IMR-90 (cell line): ENCODE measurements at regions not wholly inside any gene's neighbourhood (a gene's known extent, or its start where the extent isn't known, plus 50 kb on each side); places are given as distances from the start of the nearest gene placed in this dataset.

Source experiments
- ATAC-seq: fragments of 200-7000 bp; cut with Tn5 transposase; 2 replicates; pipeline ENCODE4 v1.9.1; 2020; ENCODE audit warnings: low read depth, mild to moderate bottlenecking, moderate library complexity
- BruUV-seq: library from RNA; stranded (reverse); fragments of 400-500 nt; replicated peaks from 2 replicates; lab custom pipeline; 2021; lab: Mats Ljungman, UMichigan
- CTCF ChIA-PET: fragments of 300-600 bp; formaldehyde crosslinking; extraction: SDS; loops from one replicate; lab custom pipeline; 2021; ENCODE audit warnings: antibody characterized with exemption; lab: Yijun Ruan, JAX
- POLR2A ChIA-PET: fragments of 300-600 bp; sonication (Branson Sonifier 250); formaldehyde crosslinking; loops from one replicate; lab custom pipeline; 2022; ENCODE audit warnings: antibody characterized with exemption; ENCODE audit not compliant: unreplicated experiment; lab: Charles Lee
- DNase-seq: peaks from one replicate; pipeline ENCODE4 v3.0.0; 2013
- H2AFZ ChIP-seq: replicated peaks from 2 replicates; pipeline ENCODE3; 2013; ENCODE audit warnings: low read length, mild to moderate bottlenecking; ENCODE audit not compliant: poor library complexity
- H2AK5ac ChIP-seq: 2 replicates; pipeline ENCODE4 v1.6.1; 2013; ENCODE audit warnings: low read depth, low read length, inconsistent platforms
- H2AK9ac ChIP-seq: replicated peaks from 2 replicates; pipeline ENCODE3; 2013; ENCODE audit warnings: mild to moderate bottlenecking, low read depth, low read length, moderate library complexity; ENCODE audit not compliant: poor library complexity
- H2BK120ac ChIP-seq: 2 replicates; pipeline ENCODE4 v1.6.1; 2013; ENCODE audit warnings: low read depth, low read length, inconsistent platforms
- H2BK15ac ChIP-seq: 3 replicates; pipeline ENCODE4 v1.6.1; 2013; ENCODE audit warnings: low read depth, low read length, inconsistent platforms
- H2BK20ac ChIP-seq: 2 replicates; pipeline ENCODE4 v1.6.1; 2013; ENCODE audit warnings: low read depth, mild to moderate bottlenecking, inconsistent platforms, low read length, moderate library complexity
- H2BK5ac ChIP-seq: 2 replicates; pipeline ENCODE4 v1.6.1; 2013; ENCODE audit warnings: mild to moderate bottlenecking, low read depth, low read length, inconsistent platforms; ENCODE audit not compliant: poor library complexity, severe bottlenecking
- H3K14ac ChIP-seq: replicated peaks from 2 replicates; pipeline ENCODE4 v1.6.1; 2013; ENCODE audit warnings: low read depth, low read length, inconsistent platforms
- H3K18ac ChIP-seq: 2 replicates; pipeline ENCODE4 v1.6.1; 2013; ENCODE audit warnings: low read depth, low read length, control low read depth
- H3K23ac ChIP-seq: 2 replicates; pipeline ENCODE4 v1.6.1; 2013; ENCODE audit warnings: low read depth, low read length, inconsistent platforms
- H3K27ac ChIP-seq: 2 replicates; pipeline ENCODE4 v1.5.1; 2013; ENCODE audit warnings: mild to moderate bottlenecking, control low read depth, low read length; ENCODE audit not compliant: insufficient read depth
- H3K27me3 ChIP-seq: 2 replicates; pipeline ENCODE4 v1.6.1; 2013; ENCODE audit warnings: low read length; ENCODE audit not compliant: control insufficient read depth, insufficient read depth
- H3K36me3 ChIP-seq: 2 replicates; pipeline ENCODE4 v1.6.1; 2013; ENCODE audit warnings: low read length, mixed read lengths; ENCODE audit not compliant: control insufficient read depth, insufficient read depth
- H3K4ac ChIP-seq: 2 replicates; pipeline ENCODE4 v1.6.1; 2013; ENCODE audit warnings: low read depth, low read length, inconsistent platforms
- H3K4me1 ChIP-seq: 2 replicates; pipeline ENCODE4 v1.6.1; 2013; ENCODE audit warnings: low read length, mixed read lengths; ENCODE audit not compliant: control insufficient read depth, insufficient read depth
- H3K4me2 ChIP-seq: 2 replicates; pipeline ENCODE4 v1.6.1; 2013; ENCODE audit warnings: low read depth, mild to moderate bottlenecking, control low read depth, low read length, moderate library complexity
- H3K4me3 ChIP-seq: 2 replicates; pipeline ENCODE4 v1.5.1; 2013; ENCODE audit warnings: low read depth, mild to moderate bottlenecking, control low read depth, low read length, moderate library complexity; ENCODE audit not compliant: insufficient read depth
- H3K56ac ChIP-seq: 2 replicates; pipeline ENCODE4 v1.6.1; 2013; ENCODE audit warnings: low read length, inconsistent platforms; ENCODE audit not compliant: insufficient read depth; ENCODE audit errors: extremely low read depth
- H3K79me1 ChIP-seq, 2 experiments: 2 replicates each; pipeline ENCODE4 v1.6.1; 2013; ENCODE audit warnings: low read length in 2 of 2, inconsistent platforms in 1 of 2, low read depth in 1 of 2
- H3K9ac ChIP-seq: 2 replicates; pipeline ENCODE4 v1.6.1; 2013; ENCODE audit warnings: low read depth, low read length, control low read depth
- H3K9me1 ChIP-seq: 2 replicates; pipeline ENCODE4 v1.6.1; 2013; ENCODE audit warnings: low read length, inconsistent platforms; ENCODE audit not compliant: insufficient read depth
- H3K9me3 ChIP-seq: 2 replicates; pipeline ENCODE4 v1.6.1; 2013; ENCODE audit warnings: low read length; ENCODE audit not compliant: control insufficient read depth, insufficient read depth
- H4K20me1 ChIP-seq: 2 replicates; pipeline ENCODE4 v1.6.1; 2013; ENCODE audit warnings: low read length, inconsistent platforms; ENCODE audit not compliant: insufficient read depth
- H4K5ac ChIP-seq: 2 replicates; pipeline ENCODE4 v1.6.1; 2013; ENCODE audit warnings: mild to moderate bottlenecking, low read depth, low read length, control low read depth
- H4K8ac ChIP-seq, 2 experiments: 2 replicates each; pipeline ENCODE4 v1.6.1; 2013; ENCODE audit warnings: low read depth in 2 of 2, low read length in 2 of 2, control low read depth in 1 of 2, inconsistent platforms in 1 of 2
- H4K91ac ChIP-seq: 2 replicates; pipeline ENCODE4 v1.6.1; 2013; ENCODE audit warnings: low read depth, low read length, inconsistent platforms; ENCODE audit not compliant: insufficient read depth
- BHLHE40 ChIP-seq: fragments of 150-350 bp; IDR thresholded peaks from 2 replicates; pipeline ENCODE4 v1.6.1; 2016; ENCODE audit warnings: mild to moderate bottlenecking, low read depth, low read length
- CTCF ChIP-seq: conservative IDR thresholded peaks from 2 replicates; pipeline ENCODE4 v1.5.1; 2012; ENCODE audit warnings: mild to moderate bottlenecking, low read depth, low read length, improper control_type of control experiment
- MXI1 ChIP-seq: IDR thresholded peaks from 2 replicates; pipeline ENCODE4 v1.6.1; 2012; ENCODE audit warnings: low read depth, mild to moderate bottlenecking, low read length, moderate library complexity, borderline replicate concordance
- USF2 ChIP-seq: fragments of 150-350 bp; IDR thresholded peaks from 2 replicates; pipeline ENCODE4 v1.6.1; 2017; ENCODE audit warnings: mild to moderate bottlenecking, antibody characterized with exemption, low read length, low read depth
- WGBS, 2 experiments: methylation state at CpG; one replicate each; pipeline versions ENCODE4 v1.1.5 to v1.1.7; 2013; ENCODE audit warnings: missing lambda C conversion rate in 2 of 2; ENCODE audit not compliant: insufficient read length in 1 of 2; ENCODE audit errors: extremely low coverage in 2 of 2; 5-methylcytosine and 5-hydroxymethylcytosine counted together
- dilution Hi-C: fragments of 300-500 bp; cut with HindIII; formaldehyde crosslinking; loops from one replicate; pipeline ENCODE4 v1.14.3; 2018; ENCODE audit warnings: low sequenced_read_pairs; ENCODE audit not compliant: unreplicated experiment
- in situ Hi-C: fragments of 300-500 bp; cut with MboI; formaldehyde crosslinking; loops from 3 replicates; pipeline ENCODE4 v1.14.3; 2019; ENCODE audit warnings: low sequenced_read_pairs, inconsistent platforms, mixed read lengths
- intact Hi-C: fragments of 100-400 bp; cut with micrococcal nuclease; formaldehyde crosslinking; loops from 2 replicates; pipeline ENCODE4 v1.10.0; 2022

- H3K27ac ChIP-seq = no peak overlapping the region
- no peaks in the 10 kb centered on the region for H3K27me3 ChIP-seq
- H3K4ac ChIP-seq = no peak overlapping the region
- H3K79me1 ChIP-seq = no peaks in the 10 kb centered on the region
- H3K9me3 ChIP-seq = no peaks in the 10 kb centered on the region
- WGBS, 2 experiments = no CpG with 5 or more reads among the region's 2 CpGs
- no peak overlapping the region for H3K23ac ChIP-seq
- H3K18ac ChIP-seq = no peak overlapping the region
- ATAC-seq (no peak), DNase-seq (no peak)
- CTCF ChIA-PET = no interaction called here
- no peak for TF ChIP-seq BHLHE40
- TF ChIP-seq CTCF = no peak
- no peak for TF ChIP-seq MXI1
- no peak for TF ChIP-seq USF2
- no peak overlapping the region for H3K56ac ChIP-seq
- no peak overlapping the region for H2BK5ac ChIP-seq
- no peak overlapping the region for H3K4me3 ChIP-seq
- dilution Hi-C loops (no loop called here), in situ Hi-C loops (no loop called here), intact Hi-C loops (no loop called here)
- no peak overlapping the region for H3K14ac ChIP-seq
- no TSS peak for BruUV-seq
- H2AK5ac ChIP-seq = no peak overlapping the region
- no peak overlapping the region for H2BK20ac ChIP-seq
- no peak overlapping the region for H4K91ac ChIP-seq
- H4K5ac ChIP-seq = no peak overlapping the region
- H2BK15ac ChIP-seq = no peak overlapping the region
- H2BK120ac ChIP-seq = no peak overlapping the region
- H2AFZ ChIP-seq = no peak overlapping the region
- H2AK9ac ChIP-seq = no peak overlapping the region
- POLR2A ChIA-PET = no interaction called here
- H3K4me1 ChIP-seq = no peaks in the 10 kb centered on the region
- H3K9ac ChIP-seq = no peak overlapping the region
- no peaks in the 10 kb centered on the region for H3K36me3 ChIP-seq
- H4K8ac ChIP-seq = no peak overlapping the region
- H3K9me1 ChIP-seq = no peaks in the 10 kb centered on the region
- H3K4me2 ChIP-seq = no peak overlapping the region
- H4K20me1 ChIP-seq = no peaks in the 10 kb centered on the region
Observed at GRCh38 chr4:22334155-22334554, 181.7 kb downstream of the ADGRA3 start.
